GM21825 (cell line): ENCODE measurements at regions not wholly inside any gene's neighbourhood (a gene's known extent, or its start where the extent isn't known, plus 50 kb on each side); places are given as distances from the start of the nearest gene placed in this dataset.
"Not testable (repeated sequence)": the region's sequence is repeated elsewhere in the genome, so short reads cannot be mapped to it uniquely, and the experiment has no call there.

Experiments used
- ATAC-seq: cut with Tn5 transposase; IDR thresholded peaks from one replicate; pipeline ENCODE4 v1.9.1; 2021; ENCODE audit warnings: mild to moderate bottlenecking, moderate library complexity; ENCODE audit not compliant: unreplicated experiment

DNA sequence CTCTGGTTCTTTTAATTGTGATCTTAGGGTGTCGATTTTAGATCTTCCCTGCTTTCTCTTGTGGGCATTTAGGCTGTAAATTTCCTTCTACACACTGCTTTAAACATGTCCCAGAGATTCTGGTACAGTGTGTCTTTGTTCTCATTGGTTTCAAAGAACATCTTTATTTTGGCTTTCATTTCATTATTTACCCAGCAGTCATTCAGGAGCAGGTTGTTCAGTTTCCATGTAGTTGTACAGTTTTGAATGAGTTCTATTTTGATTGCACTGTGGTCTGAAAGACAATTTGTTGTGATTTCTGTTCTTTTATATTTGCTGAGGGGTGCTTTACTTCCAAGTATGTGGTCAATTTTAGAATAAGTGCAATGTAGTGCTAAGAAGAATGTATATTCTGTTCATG, 423.8 kb downstream of the PIK3C3 start:
- not testable (repeated sequence) for ATAC-seq

DNA sequence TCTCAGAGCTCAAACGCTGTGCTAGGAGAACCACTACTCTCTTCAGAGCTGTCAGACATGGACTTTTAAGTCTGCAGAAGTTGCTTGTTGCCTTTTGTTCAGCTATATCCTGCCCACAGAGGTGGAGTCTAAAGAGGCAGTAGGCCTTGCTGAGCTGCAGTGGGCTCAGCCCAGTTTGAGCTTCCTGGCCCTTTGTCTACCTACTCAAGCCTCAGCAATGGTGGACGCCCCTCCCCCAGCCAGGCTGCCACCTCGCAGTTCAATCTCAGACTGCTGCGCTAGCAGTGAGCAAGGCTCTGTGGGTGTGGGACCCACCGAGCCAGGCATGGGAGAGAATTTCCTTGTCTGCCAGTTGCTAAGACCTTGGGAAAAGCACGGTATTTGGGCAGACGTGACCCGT, 426.2 kb downstream of the PIK3C3 start:
- ATAC-seq = not testable (repeated sequence)

GRCh38 chr18:42392416-42392815, 437.4 kb downstream of the PIK3C3 start:
- no peak for ATAC-seq

- no peak for ATAC-seq
Observed at GRCh38 chr18:42392926-42393325, 437.9 kb downstream of the PIK3C3 start.

DNA sequence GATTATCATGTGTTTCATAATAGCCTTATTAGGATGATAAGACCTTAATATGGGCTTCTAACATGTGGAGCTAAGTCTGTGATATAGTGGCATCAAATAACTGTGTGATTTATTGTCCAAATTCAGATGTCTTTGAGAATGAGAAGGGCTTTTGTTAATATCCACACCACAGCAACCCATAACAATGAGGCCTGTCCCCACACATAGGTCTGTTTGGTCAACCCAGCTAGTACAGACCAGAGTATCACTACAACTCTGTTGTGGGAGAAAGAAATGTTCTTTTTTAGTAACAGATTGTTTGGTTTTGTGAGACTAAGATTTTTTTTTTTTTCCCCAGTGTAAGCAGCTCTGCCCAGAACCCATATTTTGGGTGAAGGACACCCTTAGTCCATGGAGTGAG, 439.2 kb downstream of the PIK3C3 start:
- no peak for ATAC-seq

DNA sequence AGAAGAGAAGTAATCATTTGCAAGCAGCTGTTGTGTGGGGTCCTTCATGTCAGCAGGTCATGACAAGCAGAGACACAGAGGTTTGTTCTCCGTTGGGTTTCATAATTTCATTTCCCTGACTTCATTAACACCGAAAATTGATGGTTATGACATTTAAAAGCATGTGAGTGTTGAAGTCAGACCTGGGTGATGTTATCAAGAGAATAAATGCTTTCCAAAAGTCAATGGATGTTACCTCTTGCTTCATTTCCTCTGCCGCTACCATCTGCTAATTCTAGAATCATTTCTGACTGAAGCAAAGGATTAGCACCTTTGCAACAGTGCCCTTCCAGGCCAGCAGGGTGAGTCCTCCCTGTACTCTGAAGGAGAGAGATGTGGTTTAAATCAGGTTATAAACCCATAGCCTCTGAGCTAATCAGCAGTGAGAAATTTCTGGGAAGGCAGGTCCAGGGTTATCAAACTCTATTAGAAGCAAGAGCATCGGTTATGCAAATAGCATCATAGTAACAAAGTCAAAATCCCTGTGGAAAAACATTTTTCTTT, 446.2 kb downstream of the PIK3C3 start:
- no peak for ATAC-seq

DNA sequence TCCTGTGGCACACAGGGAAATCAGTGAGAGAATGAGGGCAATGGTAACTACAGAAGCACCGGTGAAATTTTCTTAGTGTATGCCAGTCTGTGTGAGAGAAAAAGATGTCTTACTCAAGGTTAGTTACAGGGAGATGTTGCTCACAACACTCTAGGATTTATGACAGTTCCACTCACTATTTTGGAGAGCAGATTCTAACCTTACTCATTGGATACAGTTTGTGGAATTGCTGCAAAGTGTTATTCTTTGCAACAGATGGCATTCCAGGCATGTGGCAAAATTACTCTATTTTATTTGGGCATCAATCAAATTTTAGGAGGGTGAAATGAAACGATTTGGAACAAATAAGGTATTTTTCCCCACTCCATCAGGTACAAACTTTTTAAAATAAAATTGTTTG, 449.1 kb downstream of the PIK3C3 start:
- ATAC-seq = no peak

DNA sequence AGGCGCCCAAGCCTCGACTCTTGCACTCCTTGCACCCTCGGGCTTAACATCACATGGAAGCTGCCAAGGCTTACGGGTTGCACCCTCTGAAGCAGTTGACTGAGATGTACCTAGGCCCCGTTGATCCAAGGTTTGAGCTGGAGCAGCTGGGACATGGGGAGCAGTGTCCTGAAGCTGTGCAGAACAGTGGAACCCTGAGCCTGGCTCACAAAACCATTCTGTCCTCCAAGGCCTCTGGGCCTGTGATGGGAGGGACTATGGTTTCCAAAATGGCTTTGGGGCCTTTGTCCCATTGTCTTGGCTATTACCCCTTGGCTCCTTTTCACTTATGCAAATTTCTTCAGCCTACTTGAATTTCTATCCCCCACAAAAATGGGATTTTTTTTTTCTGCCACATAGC, 454.0 kb downstream of the PIK3C3 start:
- no peak for ATAC-seq

DNA sequence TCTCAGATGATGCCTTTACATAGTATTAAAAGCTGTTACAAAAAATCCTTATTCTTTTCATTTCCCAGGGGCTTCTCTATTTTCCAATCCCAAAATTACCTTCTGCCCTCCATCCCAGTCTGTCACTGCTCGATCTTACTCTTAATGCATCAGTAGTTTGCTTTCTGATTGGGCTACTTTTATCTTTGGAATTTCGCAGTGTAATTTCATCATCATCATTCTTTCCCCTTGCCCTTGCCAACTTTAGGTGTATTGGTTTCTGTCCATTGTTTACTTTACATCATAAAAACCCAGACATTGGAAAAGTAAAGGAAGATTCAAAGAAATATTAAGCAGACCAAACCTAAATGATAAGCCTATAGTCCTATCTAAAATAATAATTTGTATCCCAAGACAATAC, 457.2 kb downstream of the PIK3C3 start:
- no peak for ATAC-seq

DNA sequence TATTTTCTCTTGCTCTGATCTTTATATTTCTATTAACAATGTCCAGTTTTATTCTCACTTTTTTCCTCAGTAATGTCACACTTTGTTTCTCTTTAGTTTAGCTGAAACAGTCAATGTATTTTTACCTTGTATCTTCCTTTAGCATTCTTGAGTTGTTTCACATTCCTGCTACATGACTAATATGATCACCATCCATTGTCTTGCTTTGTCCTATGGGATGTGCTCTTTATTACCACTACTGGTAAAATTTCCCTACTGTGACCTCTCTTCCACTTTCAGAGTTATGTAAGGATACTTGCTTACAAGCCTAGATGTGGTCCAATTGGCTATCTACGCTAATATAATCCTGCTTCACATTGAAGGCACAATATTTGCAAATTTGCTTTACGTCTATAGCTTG, 457.9 kb downstream of the PIK3C3 start:
- ATAC-seq = no peak

GRCh38 chr18:42413870-42414269, 458.8 kb downstream of the PIK3C3 start:
- ATAC-seq = no peak

GRCh38 chr18:42414756-42415454, 459.9 kb downstream of the PIK3C3 start:
- ATAC-seq = no peak

DNA sequence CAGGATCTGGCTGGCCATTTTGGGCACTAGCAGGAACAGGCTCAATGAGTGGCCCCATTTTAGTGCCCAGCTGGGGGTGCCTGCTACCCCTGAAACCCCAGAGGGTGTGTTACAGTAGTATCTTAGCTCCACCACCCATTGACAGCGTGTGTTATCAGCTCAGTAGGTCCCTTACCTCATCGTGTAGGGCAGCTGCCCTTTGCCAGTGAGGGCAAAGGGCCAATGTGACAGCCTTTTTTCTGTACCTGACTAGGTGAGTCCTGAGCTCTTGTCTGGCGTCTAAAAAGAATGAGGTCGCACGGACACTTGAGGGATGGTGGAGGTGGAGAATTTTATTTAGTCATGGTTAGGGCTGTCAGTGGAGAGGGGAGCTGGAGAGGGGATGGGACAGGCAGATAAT, 462.2 kb downstream of the PIK3C3 start:
- ATAC-seq = no peak

- ATAC-seq = no peak
Observed at GRCh38 chr18:42418121-42418520, 463.1 kb downstream of the PIK3C3 start.

DNA sequence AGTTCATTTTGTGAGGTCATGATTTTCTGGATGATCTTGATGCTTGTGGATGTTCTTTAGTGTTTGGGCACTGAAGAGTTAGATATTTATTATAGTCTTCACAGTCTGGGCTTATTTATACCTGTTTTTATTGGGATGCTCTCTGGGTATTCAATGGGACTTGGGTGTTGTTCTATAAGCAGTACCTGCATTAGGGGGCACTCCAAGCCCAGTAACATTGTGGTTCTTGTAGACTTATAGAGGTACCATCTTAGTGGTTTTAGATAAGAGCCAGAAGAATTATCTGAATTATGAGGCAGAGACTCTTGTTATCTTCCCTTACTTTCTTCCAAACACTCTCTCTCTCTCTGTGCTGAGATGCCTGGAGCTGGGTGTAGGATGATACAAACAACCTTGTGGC, 470.0 kb downstream of the PIK3C3 start:
- no peak for ATAC-seq

GRCh38 chr18:42426496-42427015, 471.5 kb downstream of the PIK3C3 start:
- no peak for ATAC-seq

DNA sequence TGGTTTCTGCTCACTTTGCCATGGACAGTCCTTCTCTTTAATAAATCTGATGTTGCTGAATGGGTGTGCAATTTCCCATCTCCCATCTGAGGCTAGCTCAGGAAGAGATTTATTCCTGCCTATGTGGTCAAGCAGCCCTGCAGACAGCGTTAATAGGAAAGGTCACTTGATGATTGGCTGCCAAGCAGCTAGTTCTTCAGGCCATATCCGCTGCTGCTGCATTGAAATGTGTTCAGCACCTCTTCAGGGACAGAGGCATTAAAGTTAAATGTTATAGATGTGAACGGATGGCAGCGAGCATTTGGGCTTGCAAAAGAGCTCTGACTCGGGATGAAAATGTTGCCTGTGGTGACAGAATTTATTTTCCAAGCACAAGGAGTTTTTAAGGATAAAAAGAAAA, 474.2 kb downstream of the PIK3C3 start:
- ATAC-seq = no peak

GRCh38 chr18:42436222-42436765, 481.3 kb downstream of the PIK3C3 start:
- no peak for ATAC-seq

DNA sequence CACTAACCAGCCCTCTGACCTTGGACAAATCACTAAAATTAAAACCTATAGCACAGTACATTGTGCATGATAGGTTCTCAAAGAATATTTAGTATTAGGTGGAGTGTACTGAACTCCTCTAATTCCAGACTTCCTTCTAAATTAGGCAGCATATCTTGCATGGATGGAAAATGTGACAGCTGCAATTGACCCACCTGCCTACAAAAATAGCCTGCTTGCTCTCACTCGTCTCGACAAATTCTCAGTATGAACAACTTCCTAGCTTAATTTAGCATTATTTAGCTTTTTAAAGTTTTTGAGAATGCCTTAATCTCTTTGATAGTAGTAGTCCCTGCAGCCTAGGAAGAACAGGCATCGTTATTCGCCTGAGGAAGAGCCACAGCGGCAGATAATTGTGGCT, 482.0 kb downstream of the PIK3C3 start:
- ATAC-seq = no peak

- no peak for ATAC-seq
Observed at GRCh38 chr18:42437646-42438045, 482.6 kb downstream of the PIK3C3 start.

DNA sequence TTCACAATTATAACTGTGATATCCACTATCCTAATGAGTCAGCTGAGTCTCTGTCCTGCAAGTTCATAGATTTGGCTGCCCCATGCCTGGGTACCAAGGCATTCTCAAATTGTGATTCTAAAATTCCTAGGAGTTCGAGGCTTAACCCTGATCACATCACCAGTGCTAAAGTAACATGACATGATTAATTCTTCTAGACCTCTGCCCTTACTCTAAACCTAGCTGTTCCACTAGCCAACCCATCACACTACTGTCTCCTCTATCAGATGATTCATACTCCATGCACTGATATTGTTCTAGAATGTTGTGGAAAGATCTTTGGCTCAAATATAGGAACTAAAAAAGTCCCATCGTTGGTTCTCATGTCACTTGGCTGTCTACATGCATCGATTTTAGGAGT, 487.6 kb downstream of the PIK3C3 start:
- no peak for ATAC-seq

GRCh38 chr18:42444349-42444748, 489.3 kb downstream of the PIK3C3 start:
- ATAC-seq = no peak

DNA sequence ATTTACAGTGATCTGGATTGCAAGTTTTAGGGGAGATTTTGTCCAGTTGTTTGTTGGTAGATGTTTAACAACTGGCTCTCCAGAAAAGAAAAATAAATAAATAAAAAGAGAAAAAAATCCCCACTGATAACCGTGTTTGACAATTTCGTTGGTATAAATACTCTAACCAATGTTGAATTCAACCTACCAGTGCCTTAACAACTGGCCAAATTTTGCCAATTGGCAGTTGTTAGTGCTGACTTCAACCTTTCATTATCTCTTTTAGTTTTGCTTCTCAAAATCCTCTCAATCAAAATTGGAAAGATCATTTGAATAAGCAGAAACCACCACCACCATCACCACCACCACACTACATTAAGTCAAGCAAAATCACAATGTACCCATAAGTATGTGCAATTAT, 490.3 kb downstream of the PIK3C3 start:
- ATAC-seq = no peak
